AG09309 (cell line): ENCODE measurements at regions not wholly inside any gene's neighbourhood (a gene's known extent, or its start where the extent isn't known, plus 50 kb on each side); places are given as distances from the start of the nearest gene placed in this dataset.

Experiments used
- DNase-seq: peaks from one replicate; pipeline ENCODE4 v3.0.0-alpha.2; 2010; ENCODE audit warnings: low read depth
- H3K4me3 ChIP-seq: 2 replicates; pipeline ENCODE4 v1.5.1; 2011; ENCODE audit warnings: mild to moderate bottlenecking, low read depth, low read length, moderate library complexity; ENCODE audit not compliant: control insufficient read depth
- CTCF ChIP-seq: IDR thresholded peaks from 2 replicates; pipeline ENCODE4 v1.5.1; 2011; ENCODE audit warnings: mild to moderate bottlenecking, low read depth, low read length, inconsistent platforms; ENCODE audit not compliant: insufficient read depth, control insufficient read depth; ENCODE audit errors: missing control alignments

GRCh38 chrX:39883666-39884065 lies 214.1 kb downstream of the BCOR start:
- no peak for TF ChIP-seq CTCF
- DNase-seq: no peak
- no peak overlapping the region for H3K4me3 ChIP-seq

- TF ChIP-seq CTCF: no peak
- H3K4me3 ChIP-seq: no peak overlapping the region
- DNase-seq: no peak
Measured at GRCh38 chrX:39886282-39886681, 211.5 kb downstream of the BCOR start.

- TF ChIP-seq CTCF: no peak
- H3K4me3 ChIP-seq: no peak overlapping the region
- DNase-seq: no peak
Measured at GRCh38 chrX:39888730-39889129, 209.0 kb downstream of the BCOR start.

GRCh38 chrX:39889704-39890103 lies 208.1 kb downstream of the BCOR start:
- H3K4me3 ChIP-seq: no peak overlapping the region
- no peak for DNase-seq
- no peak for TF ChIP-seq CTCF

GRCh38 chrX:39890807-39891206 lies 207.0 kb downstream of the BCOR start:
- no peak for DNase-seq
- no peak for TF ChIP-seq CTCF
- H3K4me3 ChIP-seq: no peak overlapping the region

- TF ChIP-seq CTCF: no peak
- DNase-seq: no peak
Measured at GRCh38 chrX:39891781-39892180, 206.0 kb downstream of the BCOR start.

GRCh38 chrX:39893417-39894338 lies 204.1 kb downstream of the BCOR start:
- no peak for DNase-seq
- TF ChIP-seq CTCF: no peak

More at GRCh38 chrX:39891781-39892180, 206.0 kb downstream of the BCOR start:
- H3K4me3 ChIP-seq: no peak overlapping the region

More at GRCh38 chrX:39893417-39894338, 204.1 kb downstream of the BCOR start:
- H3K4me3 ChIP-seq: no peak overlapping the region
